GM12878 (cell line): ENCODE measurements at regions not wholly inside any gene's neighbourhood (a gene's known extent, or its start where the extent isn't known, plus 50 kb on each side); places are given as distances from the start of the nearest gene placed in this dataset.

Experiments
- ATAC-seq: fragments of 200-7000 bp; cut with Tn5 transposase; 3 replicates; pipeline ENCODE4 v1.9.1; 2020; ENCODE audit warnings: mild to moderate bottlenecking, moderate library complexity
- BruUV-seq: library from RNA; stranded (reverse); fragments of 400-500 nt; replicated peaks from 2 replicates; lab custom pipeline; 2021; lab: Mats Ljungman, UMichigan
- CTCF ChIA-PET: fragments of 300-600 bp; sonication (Branson Sonifier 250); formaldehyde crosslinking; extraction: SDS; loops from one replicate; lab custom pipeline; 2021; ENCODE audit warnings: inconsistent platforms; lab: Yijun Ruan, JAX
- POLR2A ChIA-PET: fragments of 350-600 bp; formaldehyde crosslinking; extraction: SDS; loops from one replicate; lab custom pipeline; 2021; ENCODE audit warnings: inconsistent platforms; lab: Charles Lee
- RAD21 ChIA-PET: fragments of 300-600 bp; sonication (Branson Sonifier 250); formaldehyde crosslinking; loops from one replicate; lab custom pipeline; 2023; ENCODE audit warnings: antibody characterized with exemption; ENCODE audit not compliant: unreplicated experiment; lab: Charles Lee
- SMC1A ChIA-PET: fragments of 300-600 bp; sonication (Branson Sonifier 250); formaldehyde crosslinking; loops from one replicate; lab custom pipeline; 2023; ENCODE audit not compliant: unreplicated experiment, uncharacterized antibody; lab: Charles Lee
- DNase-seq: peaks from one replicate; pipeline ENCODE4 v3.0.0-alpha.2; 2011; ENCODE audit warnings: low read depth, low spot score
- FAIRE-seq: peaks from 3 replicates; lab custom pipeline; 2011; peaks lifted over from hg19 to GRCh38; lab: Jason Lieb, UNC
- H2AFZ ChIP-seq: 2 replicates; pipeline ENCODE4 v1.6.0; 2011; ENCODE audit warnings: low read depth, low read length, control low read depth; ENCODE audit not compliant: control insufficient read depth
- H3K27ac ChIP-seq: 2 replicates; pipeline ENCODE4 v1.5.1; 2011; ENCODE audit warnings: control low read depth; ENCODE audit not compliant: control insufficient read depth, insufficient read depth
- H3K27me3 ChIP-seq, 2 experiments: replicated peaks in 1 of 2; 2 replicates each; pipeline versions ENCODE4 v1.6.0 to v1.6.1; 2011; ENCODE audit warnings: low read length in 1 of 2; ENCODE audit not compliant: control insufficient read depth in 2 of 2, insufficient read depth in 2 of 2
- H3K36me3 ChIP-seq, 2 experiments: 2 replicates each; pipeline ENCODE4 v1.5.1; 2011; ENCODE audit warnings: low read length in 1 of 2; ENCODE audit not compliant: control insufficient read depth in 2 of 2, insufficient read depth in 2 of 2
- H3K4me1 ChIP-seq: 2 replicates; pipeline ENCODE4 v1.6.1; 2011; ENCODE audit warnings: mild to moderate bottlenecking, low read length, moderate library complexity, mixed read lengths; ENCODE audit not compliant: control insufficient read depth, insufficient read depth
- H3K4me2 ChIP-seq: 2 replicates; pipeline ENCODE4 v1.6.0; 2011; ENCODE audit warnings: control low read depth; ENCODE audit not compliant: control insufficient read depth, insufficient read depth
- H3K4me3 ChIP-seq: fragments of 200-600 bp; sonication (generic); 2 replicates; pipeline ENCODE4 v1.5.1; 2016
- H3K79me2 ChIP-seq: 2 replicates; pipeline ENCODE4 v1.6.0; 2011; ENCODE audit warnings: low read length; ENCODE audit not compliant: control insufficient read depth, insufficient read depth
- H3K9ac ChIP-seq: 2 replicates; pipeline ENCODE4 v1.8.0; 2011; ENCODE audit warnings: low read length, control low read depth, mixed read lengths; ENCODE audit not compliant: control insufficient read depth, insufficient read depth
- H3K9me3 ChIP-seq: replicated peaks from 3 replicates; pipeline ENCODE4 v1.5.1; 2011; ENCODE audit warnings: mild to moderate bottlenecking, low read length; ENCODE audit not compliant: control insufficient read depth, insufficient read depth
- H4K20me1 ChIP-seq: 2 replicates; pipeline ENCODE4 v1.6.0; 2011; ENCODE audit not compliant: control insufficient read depth, insufficient read depth
- CREB1 ChIP-seq: IDR thresholded peaks from 2 replicates; pipeline ENCODE4 v1.6.1; 2012; ENCODE audit warnings: low read depth, mild to moderate bottlenecking, inconsistent platforms
- HDAC6 ChIP-seq: fragments of 200-600 bp; sonication (generic); IDR thresholded peaks from one replicate; pipeline ENCODE4 v1.8.0; 2017; ENCODE audit warnings: antibody characterized with exemption; ENCODE audit not compliant: unreplicated experiment
- PAX8 ChIP-seq: fragments of 450-650 bp; IDR thresholded peaks from 2 replicates; pipeline ENCODE4 v1.6.1; 2017; ENCODE audit warnings: mild to moderate bottlenecking, moderate library complexity
- ZNF592 ChIP-seq: fragments of 450-650 bp; IDR thresholded peaks from 2 replicates; pipeline ENCODE4 v1.6.1; 2017; ENCODE audit warnings: mild to moderate bottlenecking, moderate library complexity
- WGBS: methylation state at CpG from one replicate; pipeline ENCODE4 v1.1.6; 2016; ENCODE audit warnings: low lambda C conversion rate; ENCODE audit not compliant: insufficient replicate concordance, insufficient coverage; ENCODE audit errors: missing lambda C conversion rate; 5-methylcytosine and 5-hydroxymethylcytosine counted together
- in situ Hi-C: fragments of 300-500 bp; cut with MboI; formaldehyde crosslinking; loops from 9 replicates; pipeline ENCODE4 v1.14.3; 2018; ENCODE audit warnings: mixed read lengths
- intact Hi-C: fragments of 100-400 bp; cut with micrococcal nuclease; formaldehyde crosslinking; loops from one replicate; pipeline ENCODE4 v1.14.2; 2022; ENCODE audit not compliant: unreplicated experiment

GRCh38 chr5:18010053-18010452, 375.8 kb downstream of the TAF11L14 start:
- no peaks in the 10 kb centered on the region for H3K9me3 ChIP-seq
- POLR2A ChIA-PET: no interaction called here
- no TSS peak for BruUV-seq

More at GRCh38 chr5:18010053-18010452, 375.8 kb downstream of the TAF11L14 start:
- Histone ChIP-seq H3K4me3 (no peak overlapping the region), H2AFZ (no peak overlapping the region), H3K36me3 (no peaks in the 10 kb centered on the region), H3K4me2 (no peak overlapping the region), H3K27ac (no peak overlapping the region), H4K20me1 (no peaks in the 10 kb centered on the region), H3K27me3 (no peaks in the 10 kb centered on the region), H3K4me1 (no peaks in the 10 kb centered on the region), H3K9ac (no peak overlapping the region), H3K79me2 (no peaks in the 10 kb centered on the region)
- ATAC-seq (no peak), DNase-seq (no peak), FAIRE-seq (no peak)
- WGBS: 2% methylated on average over 2 of the region's 2 CpGs
- ChIA-PET CTCF (no interaction called here), RAD21 (no interaction called here), SMC1A (interaction anchor here (0.6 kb wide), 1 partner anchor 1424 kb away, joined by 3 read pairs; no protein-coding TSS in a partner anchor)
- intact Hi-C loops: no loop called here
- in situ Hi-C loops: no loop called here
- TF ChIP-seq PAX8: no peak
- TF ChIP-seq ZNF592: no peak
- no peak for TF ChIP-seq HDAC6
- no peak for TF ChIP-seq CREB1
